ENCODE measurements at regions not wholly inside any gene's neighbourhood (a gene's known extent, or its start where the extent isn't known, plus 50 kb on each side); places are given as distances from the start of the nearest gene placed in this dataset.
A peak's percentile ranks its signal among the peaks of the same experiment; 100 is the strongest.

- peak; percentile 41 for DNase-seq (ENCODE audit: extremely low read depth, insufficient read length)
- H3K36me3 ChIP-seq (ENCODE audit: control insufficient read depth, insufficient read depth, low read length) = no peaks in the 10 kb centered on the region
- H3K27me3 ChIP-seq (replicated peaks; ENCODE audit: control insufficient read depth, insufficient read depth, low read length) = no peaks in the 10 kb centered on the region
- H3K4me3 ChIP-seq (replicated peaks; ENCODE audit: low read depth, low read length) = no peak overlapping the region
- TF ChIP-seq, protein P1, sequence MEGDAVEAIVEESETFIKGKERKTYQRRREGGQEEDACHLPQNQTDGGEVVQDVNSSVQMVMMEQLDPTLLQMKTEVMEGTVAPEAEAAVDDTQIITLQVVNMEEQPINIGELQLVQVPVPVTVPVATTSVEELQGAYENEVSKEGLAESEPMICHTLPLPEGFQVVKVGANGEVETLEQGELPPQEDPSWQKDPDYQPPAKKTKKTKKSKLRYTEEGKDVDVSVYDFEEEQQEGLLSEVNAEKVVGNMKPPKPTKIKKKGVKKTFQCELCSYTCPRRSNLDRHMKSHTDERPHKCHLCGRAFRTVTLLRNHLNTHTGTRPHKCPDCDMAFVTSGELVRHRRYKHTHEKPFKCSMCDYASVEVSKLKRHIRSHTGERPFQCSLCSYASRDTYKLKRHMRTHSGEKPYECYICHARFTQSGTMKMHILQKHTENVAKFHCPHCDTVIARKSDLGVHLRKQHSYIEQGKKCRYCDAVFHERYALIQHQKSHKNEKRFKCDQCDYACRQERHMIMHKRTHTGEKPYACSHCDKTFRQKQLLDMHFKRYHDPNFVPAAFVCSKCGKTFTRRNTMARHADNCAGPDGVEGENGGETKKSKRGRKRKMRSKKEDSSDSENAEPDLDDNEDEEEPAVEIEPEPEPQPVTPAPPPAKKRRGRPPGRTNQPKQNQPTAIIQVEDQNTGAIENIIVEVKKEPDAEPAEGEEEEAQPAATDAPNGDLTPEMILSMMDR (IDR thresholded peaks at IDR 0.05; ENCODE audit: insufficient read depth, low read length, poor library complexity, severe bottlenecking) = no peak
Measured at GRCh38 chr21:34022627-34023335, 50.6 kb upstream of the MRPS6 start.

DNA sequence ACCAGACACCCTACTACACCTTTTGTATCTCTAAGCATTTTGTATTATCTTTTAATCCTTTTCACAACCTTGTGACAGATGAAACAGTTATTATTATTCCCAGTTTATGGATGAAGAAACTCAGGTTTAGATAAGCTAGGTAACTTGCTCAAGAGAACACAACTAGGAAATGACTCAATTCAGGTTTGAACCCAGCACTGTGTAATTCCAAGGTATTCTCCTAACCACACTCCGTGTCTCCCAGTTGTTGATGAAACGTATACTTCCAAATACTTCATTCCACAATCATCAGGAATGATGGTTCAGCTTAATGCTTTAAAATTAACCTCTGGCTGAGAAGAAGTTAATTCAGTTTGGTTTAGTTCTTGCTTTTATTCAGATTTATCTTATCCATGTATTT is 51.7 kb upstream of the MRPS6 start:
- H3K36me3 ChIP-seq (ENCODE audit: control insufficient read depth, insufficient read depth, low read length) = no peaks in the 10 kb centered on the region
- no peak for DNase-seq (ENCODE audit: extremely low read depth, insufficient read length)
- no peak overlapping the region for H3K4me3 ChIP-seq (replicated peaks; ENCODE audit: low read depth, low read length)
- no peaks in the 10 kb centered on the region for H3K27me3 ChIP-seq (replicated peaks; ENCODE audit: control insufficient read depth, insufficient read depth, low read length)
- TF ChIP-seq, protein P1 (IDR thresholded peaks at IDR 0.05; ENCODE audit: insufficient read depth, low read length, poor library complexity, severe bottlenecking) = no peak

DNA sequence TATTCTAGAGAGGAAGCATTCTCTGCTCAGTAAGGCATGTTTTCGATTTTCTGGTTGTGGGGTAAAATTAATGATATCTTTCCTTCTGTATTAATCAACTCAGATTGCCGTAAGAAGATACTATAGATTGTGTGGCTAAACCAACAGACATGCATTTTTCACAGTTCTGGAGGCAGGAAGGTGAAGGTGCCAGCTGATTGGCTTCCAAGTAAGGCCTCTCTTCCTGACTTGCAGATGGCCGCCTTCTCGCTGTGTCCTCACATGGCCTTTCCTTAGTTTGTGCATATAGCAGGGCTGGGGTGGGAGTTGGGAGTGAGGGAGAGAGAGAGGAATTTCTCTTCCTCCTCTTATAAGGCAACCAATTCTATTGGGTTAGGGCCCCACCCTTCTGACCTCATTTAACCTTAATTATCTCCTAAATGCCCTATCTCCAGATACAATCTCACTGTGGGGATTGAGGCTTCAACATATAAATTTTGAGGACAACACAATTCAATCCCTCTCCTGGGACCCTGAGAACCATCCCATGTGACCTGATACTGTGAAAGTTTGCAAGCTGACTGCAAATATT is 52.3 kb upstream of the MRPS6 start:
- no peak overlapping the region for H3K4me3 ChIP-seq (replicated peaks; ENCODE audit: low read depth, low read length)
- H3K27me3 ChIP-seq (replicated peaks; ENCODE audit: control insufficient read depth, insufficient read depth, low read length) = no peaks in the 10 kb centered on the region
- DNase-seq (ENCODE audit: extremely low read depth, insufficient read length) = no peak
- H3K36me3 ChIP-seq (ENCODE audit: control insufficient read depth, insufficient read depth, low read length) = no peaks in the 10 kb centered on the region
- TF ChIP-seq, protein P1 (IDR thresholded peaks at IDR 0.05; ENCODE audit: insufficient read depth, low read length, poor library complexity, severe bottlenecking) = no peak

DNA sequence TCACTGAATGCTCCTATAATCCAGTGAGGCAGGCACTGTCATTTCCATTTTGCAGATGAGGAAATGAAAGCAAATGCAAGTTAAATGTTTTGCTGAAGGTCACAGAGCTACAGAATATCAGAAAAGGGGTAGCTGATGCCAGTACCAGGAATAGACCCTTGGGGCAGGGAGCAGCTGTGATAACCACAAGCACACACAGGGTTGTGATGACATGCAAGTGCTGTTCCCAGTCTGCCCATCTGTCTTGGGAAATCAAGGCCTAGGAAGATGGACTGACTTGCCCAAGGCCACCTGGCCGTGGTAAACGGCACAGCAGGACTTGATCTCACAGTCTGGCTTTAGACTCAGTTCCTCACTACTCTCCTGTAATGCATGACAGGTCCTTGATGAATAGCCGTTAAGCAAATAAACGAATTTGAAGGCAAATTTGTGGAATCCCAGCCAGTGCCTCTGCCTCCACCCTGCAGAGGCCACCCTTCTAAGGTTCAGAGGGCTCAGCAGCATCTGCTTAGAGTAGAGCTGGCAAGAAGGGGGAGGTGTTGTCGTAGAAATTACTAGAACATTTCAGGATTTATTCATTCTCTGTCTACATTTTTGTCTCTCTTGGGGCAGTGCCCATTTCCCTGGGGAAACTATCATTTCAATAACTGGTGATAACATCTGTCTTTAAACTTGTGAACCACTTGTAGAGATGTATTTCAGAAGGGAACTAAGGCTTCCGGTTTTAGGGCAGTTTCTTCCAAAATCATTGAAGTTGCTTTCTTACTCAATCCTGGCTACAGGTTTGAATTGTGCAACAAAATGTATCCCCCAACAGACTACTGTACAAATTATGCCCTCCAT is 53.2 kb upstream of the MRPS6 start:
- H3K4me3 ChIP-seq (replicated peaks; ENCODE audit: low read depth, low read length) = no peak overlapping the region
- peak; percentile 79 for DNase-seq (ENCODE audit: extremely low read depth, insufficient read length)

DNA sequence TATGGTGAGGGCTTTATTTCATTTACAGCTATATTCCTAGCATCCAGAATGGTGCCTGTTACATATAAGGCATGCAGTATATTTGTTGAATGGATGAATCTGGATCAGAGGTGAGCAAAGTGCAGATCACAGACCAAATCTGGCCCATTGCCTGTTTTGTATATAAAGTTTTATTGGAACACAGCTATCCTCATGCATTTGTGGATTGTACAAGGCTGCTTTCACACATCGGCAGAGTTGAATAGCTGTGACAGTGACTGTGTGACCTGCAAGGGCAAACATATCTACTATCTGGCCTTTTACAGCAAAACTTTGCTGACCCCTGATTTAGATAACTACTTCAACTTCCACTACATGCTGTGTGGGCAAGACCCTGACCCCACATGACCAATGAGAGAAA is 54.0 kb upstream of the MRPS6 start:
- TF ChIP-seq, protein P1 (IDR thresholded peaks at IDR 0.05; ENCODE audit: insufficient read depth, low read length, poor library complexity, severe bottlenecking) = no peak
- H3K4me3 ChIP-seq (replicated peaks; ENCODE audit: low read depth, low read length) = no peak overlapping the region
- DNase-seq (ENCODE audit: extremely low read depth, insufficient read length) = no peak
- H3K36me3 ChIP-seq (ENCODE audit: control insufficient read depth, insufficient read depth, low read length) = no peaks in the 10 kb centered on the region
- H3K27me3 ChIP-seq (replicated peaks; ENCODE audit: control insufficient read depth, insufficient read depth, low read length) = no peaks in the 10 kb centered on the region

More for the DNA sequence above, 53.2 kb upstream of the MRPS6 start:
- no peaks in the 10 kb centered on the region for H3K27me3 ChIP-seq (replicated peaks; ENCODE audit: control insufficient read depth, insufficient read depth, low read length)
- no peaks in the 10 kb centered on the region for H3K36me3 ChIP-seq (ENCODE audit: control insufficient read depth, insufficient read depth, low read length)
- TF ChIP-seq, protein P1 (IDR thresholded peaks at IDR 0.05; ENCODE audit: insufficient read depth, low read length, poor library complexity, severe bottlenecking) = peak; percentile 30
